ENCODE measurements at regions not wholly inside any gene's neighbourhood (a gene's known extent, or its start where the extent isn't known, plus 50 kb on each side); places are given as distances from the start of the nearest gene placed in this dataset.

GRCh38 chr11:134890446-134890845 is 478.4 kb upstream of the B3GAT1 start:
- TF ChIP-seq TARDBP (IDR thresholded peaks at IDR 0.05) (no peak), FOXM1 (IDR thresholded peaks at IDR 0.05; ENCODE audit: borderline replicate concordance) (no peak), ELF4 (IDR thresholded peaks at IDR 0.05) (no peak)
